ENCODE measurements at regions not wholly inside any gene's neighbourhood (a gene's known extent, or its start where the extent isn't known, plus 50 kb on each side); places are given as distances from the start of the nearest gene placed in this dataset.
"Not testable (repeated sequence)": the region's sequence is repeated elsewhere in the genome, so short reads cannot be mapped to it uniquely, and the experiment has no call there.

- H3K4me1 ChIP-seq (ENCODE audit: control insufficient read depth, insufficient read depth, low read length); H3K4me3 ChIP-seq (ENCODE audit: low read depth, low read length); H3K27ac ChIP-seq (ENCODE audit: low read depth, low read length); H3K9ac ChIP-seq (ENCODE audit: low read length); H3K9me3 ChIP-seq (ENCODE audit: control insufficient read depth, insufficient read depth, low read depth, low read length); H3K27me3 ChIP-seq (ENCODE audit: control insufficient read depth, insufficient read depth, low read length); H3K36me3 ChIP-seq (ENCODE audit: control insufficient read depth, insufficient read depth, low read length): not testable (repeated sequence)
These were observed 132.0 kb downstream of the LEPR start for GRCh38 chr1:65552484-65552883.

DNA sequence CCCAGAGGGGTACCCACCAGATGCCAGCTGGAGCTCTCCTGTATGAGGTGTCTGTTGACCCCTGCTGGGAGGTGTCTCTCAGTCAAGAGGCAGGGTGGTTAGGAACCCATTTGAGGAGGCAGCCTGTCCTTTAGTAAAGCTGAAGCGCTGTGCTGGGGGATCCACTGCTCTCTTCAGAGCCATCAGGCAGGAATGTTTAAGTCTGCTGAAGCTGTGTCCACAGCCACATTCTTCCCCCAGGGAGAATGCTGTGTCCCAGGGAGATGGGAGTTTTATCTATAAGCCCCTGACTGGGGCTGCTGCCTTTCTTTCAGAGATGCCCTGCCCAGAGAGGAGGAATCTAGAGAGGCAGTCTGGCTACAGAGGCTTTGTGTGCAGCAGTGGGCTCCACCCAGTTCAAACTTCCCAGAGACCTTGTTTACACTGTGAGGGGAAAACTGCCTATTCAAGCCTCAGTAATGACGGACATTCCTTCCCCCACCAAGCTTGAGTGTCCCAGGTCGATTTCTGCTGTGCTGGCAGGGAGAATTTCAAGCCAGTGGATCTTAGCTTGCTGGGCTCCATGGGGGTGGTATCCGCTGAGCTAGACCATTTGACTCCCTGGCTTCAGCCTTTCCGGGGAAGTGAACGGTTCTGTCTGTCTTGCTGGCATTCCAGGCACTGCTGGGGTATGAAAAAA is 133.8 kb downstream of the LEPR start:
- H3K4me1 ChIP-seq (ENCODE audit: control insufficient read depth, insufficient read depth, low read length): not testable (repeated sequence)

GRCh38 chr1:65554829-65555228 is 134.4 kb downstream of the LEPR start:
- Histone ChIP-seq H3K9ac (ENCODE audit: low read length) (no peak overlapping the region), H3K9me3 (ENCODE audit: control insufficient read depth, insufficient read depth, low read depth, low read length) (peaks cover 3% of the 10 kb centered on the region), H3K4me3 (ENCODE audit: low read depth, low read length) (no peak overlapping the region), H3K27ac (ENCODE audit: low read depth, low read length) (no peak overlapping the region), H3K4me1 (ENCODE audit: control insufficient read depth, insufficient read depth, low read length) (peaks cover 8% of the 10 kb centered on the region), H3K36me3 (ENCODE audit: control insufficient read depth, insufficient read depth, low read length) (no peaks in the 10 kb centered on the region), H3K27me3 (ENCODE audit: control insufficient read depth, insufficient read depth, low read length) (no peaks in the 10 kb centered on the region; the same call in 1 of the 2 replicates)

More for the DNA sequence above, 133.8 kb downstream of the LEPR start:
- H3K36me3 ChIP-seq (ENCODE audit: control insufficient read depth, insufficient read depth, low read length); H3K27me3 ChIP-seq (ENCODE audit: control insufficient read depth, insufficient read depth, low read length); H3K9me3 ChIP-seq (ENCODE audit: control insufficient read depth, insufficient read depth, low read depth, low read length); H3K27ac ChIP-seq (ENCODE audit: low read depth, low read length); H3K4me3 ChIP-seq (ENCODE audit: low read depth, low read length); H3K9ac ChIP-seq (ENCODE audit: low read length): not testable (repeated sequence)

- Histone ChIP-seq H3K27ac (ENCODE audit: low read depth, low read length) (no peak overlapping the region), H3K36me3 (ENCODE audit: control insufficient read depth, insufficient read depth, low read length) (no peaks in the 10 kb centered on the region), H3K4me1 (ENCODE audit: control insufficient read depth, insufficient read depth, low read length) (peaks cover 8% of the 10 kb centered on the region), H3K27me3 (ENCODE audit: control insufficient read depth, insufficient read depth, low read length) (no peaks in the 10 kb centered on the region), H3K9me3 (ENCODE audit: control insufficient read depth, insufficient read depth, low read depth, low read length) (peaks cover 3% of the 10 kb centered on the region), H3K4me3 (ENCODE audit: low read depth, low read length) (no peak overlapping the region), H3K9ac (ENCODE audit: low read length) (no peak overlapping the region)
These were observed 137.7 kb downstream of the LEPR start for GRCh38 chr1:65558215-65558614.

DNA sequence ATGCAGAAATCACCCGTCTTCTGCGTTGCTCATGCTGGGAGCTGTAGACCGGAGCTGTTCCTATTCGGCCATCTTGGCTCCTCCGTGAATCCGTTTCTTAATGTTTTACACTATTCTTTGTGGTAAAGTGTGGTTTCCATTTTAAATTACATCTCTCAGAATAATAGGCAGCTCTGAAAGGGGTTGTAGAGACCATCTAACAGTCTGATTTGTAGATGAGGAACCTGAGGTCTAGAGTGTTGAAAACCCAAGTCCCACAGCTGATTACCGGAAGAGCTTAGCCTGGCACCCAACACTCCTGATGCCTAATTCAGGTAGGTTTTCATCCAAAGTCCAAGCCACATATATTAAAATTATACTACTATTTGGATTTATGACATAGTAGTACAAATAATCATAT is 144.0 kb downstream of the LEPR start:
- Histone ChIP-seq H3K4me1 (ENCODE audit: control insufficient read depth, insufficient read depth, low read length) (no peaks in the 10 kb centered on the region), H3K36me3 (ENCODE audit: control insufficient read depth, insufficient read depth, low read length) (no peaks in the 10 kb centered on the region), H3K27me3 (ENCODE audit: control insufficient read depth, insufficient read depth, low read length) (no peaks in the 10 kb centered on the region), H3K9me3 (ENCODE audit: control insufficient read depth, insufficient read depth, low read depth, low read length) (no peaks in the 10 kb centered on the region), H3K9ac (ENCODE audit: low read length) (peak overlapping the region; percentile 62), H3K4me3 (ENCODE audit: low read depth, low read length) (peak overlapping the region; percentile 46), H3K27ac (ENCODE audit: low read depth, low read length) (no peak overlapping the region)

DNA sequence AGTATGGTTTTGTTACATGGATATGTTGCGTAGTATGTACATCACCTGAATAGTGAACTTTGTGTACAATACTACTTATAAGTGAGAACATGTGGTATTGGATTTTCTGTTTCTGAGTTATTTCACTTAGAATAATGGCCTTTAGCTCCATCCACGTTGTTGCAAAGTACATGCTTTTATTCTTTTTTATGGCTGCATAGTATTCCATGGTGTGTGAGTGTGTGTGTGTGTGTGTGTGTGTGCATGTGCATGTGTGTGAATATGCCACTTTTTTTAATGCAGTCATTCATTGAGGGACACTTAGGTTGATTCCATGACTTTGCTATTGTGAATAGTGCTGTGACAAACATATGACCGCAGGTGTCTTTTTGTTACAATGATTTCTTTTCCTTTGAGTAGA is 147.8 kb downstream of the LEPR start:
- no peaks in the 10 kb centered on the region for H3K9me3 ChIP-seq (ENCODE audit: control insufficient read depth, insufficient read depth, low read depth, low read length)
- H3K9ac ChIP-seq (ENCODE audit: low read length): no peak overlapping the region
- no peaks in the 10 kb centered on the region for H3K27me3 ChIP-seq (ENCODE audit: control insufficient read depth, insufficient read depth, low read length)
- no peaks in the 10 kb centered on the region for H3K36me3 ChIP-seq (ENCODE audit: control insufficient read depth, insufficient read depth, low read length)
- no peak overlapping the region for H3K4me3 ChIP-seq (ENCODE audit: low read depth, low read length)
- H3K27ac ChIP-seq (ENCODE audit: low read depth, low read length): no peak overlapping the region
- H3K4me1 ChIP-seq (ENCODE audit: control insufficient read depth, insufficient read depth, low read length): no peaks in the 10 kb centered on the region

- Histone ChIP-seq H3K27ac (ENCODE audit: low read depth, low read length) (no peak overlapping the region), H3K9ac (ENCODE audit: low read length) (no peak overlapping the region), H3K9me3 (ENCODE audit: control insufficient read depth, insufficient read depth, low read depth, low read length) (no peaks in the 10 kb centered on the region), H3K36me3 (ENCODE audit: control insufficient read depth, insufficient read depth, low read length) (no peaks in the 10 kb centered on the region), H3K27me3 (ENCODE audit: control insufficient read depth, insufficient read depth, low read length) (no peaks in the 10 kb centered on the region), H3K4me3 (ENCODE audit: low read depth, low read length) (no peak overlapping the region), H3K4me1 (ENCODE audit: control insufficient read depth, insufficient read depth, low read length) (no peaks in the 10 kb centered on the region)
These were observed 152.4 kb downstream of the LEPR start for GRCh38 chr1:65572701-65573421.

DNA sequence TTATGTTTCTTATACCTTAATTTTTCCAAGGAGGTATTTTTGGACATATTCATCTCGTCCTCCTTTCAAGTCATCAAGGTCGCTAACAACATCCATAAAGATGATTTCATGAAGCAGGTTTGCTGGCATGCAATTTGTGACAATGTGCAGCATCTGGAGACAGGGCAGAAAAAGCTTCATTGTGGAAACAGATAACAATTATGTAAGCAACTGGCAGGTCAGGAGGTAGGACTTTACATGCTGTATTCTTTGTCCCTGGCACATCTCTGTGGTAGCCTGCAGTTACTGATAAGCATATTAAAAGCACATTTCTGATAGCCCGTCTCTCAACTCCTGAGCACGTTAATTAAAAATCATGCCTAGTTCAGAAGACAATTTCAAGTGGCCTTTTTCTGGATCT is 156.8 kb downstream of the LEPR start:
- H3K36me3 ChIP-seq (ENCODE audit: control insufficient read depth, insufficient read depth, low read length): no peaks in the 10 kb centered on the region
- 0 out of 2 replicates have a peak, but pooled peaks cover 5% of the 10 kb centered on the region for H3K4me1 ChIP-seq (ENCODE audit: control insufficient read depth, insufficient read depth, low read length)
- H3K4me3 ChIP-seq (ENCODE audit: low read depth, low read length): no peak overlapping the region
- H3K27ac ChIP-seq (ENCODE audit: low read depth, low read length): no peak overlapping the region
- H3K9me3 ChIP-seq (ENCODE audit: control insufficient read depth, insufficient read depth, low read depth, low read length): no peaks in the 10 kb centered on the region
- H3K27me3 ChIP-seq (ENCODE audit: control insufficient read depth, insufficient read depth, low read length): no peaks in the 10 kb centered on the region
- H3K9ac ChIP-seq (ENCODE audit: low read length): no peak overlapping the region

- H3K27ac ChIP-seq (ENCODE audit: low read depth, low read length); H3K36me3 ChIP-seq (ENCODE audit: control insufficient read depth, insufficient read depth, low read length); H3K27me3 ChIP-seq (ENCODE audit: control insufficient read depth, insufficient read depth, low read length); H3K9me3 ChIP-seq (ENCODE audit: control insufficient read depth, insufficient read depth, low read depth, low read length); H3K4me3 ChIP-seq (ENCODE audit: low read depth, low read length); H3K9ac ChIP-seq (ENCODE audit: low read length); H3K4me1 ChIP-seq (ENCODE audit: control insufficient read depth, insufficient read depth, low read length): not testable (repeated sequence)
These were observed 157.5 kb downstream of the LEPR start for GRCh38 chr1:65577982-65578381.

GRCh38 chr1:65581119-65581518 is 160.7 kb downstream of the LEPR start:
- no peaks in the 10 kb centered on the region for H3K36me3 ChIP-seq (ENCODE audit: control insufficient read depth, insufficient read depth, low read length)
- H3K9me3 ChIP-seq (ENCODE audit: control insufficient read depth, insufficient read depth, low read depth, low read length): no peaks in the 10 kb centered on the region
- no peak overlapping the region for H3K4me3 ChIP-seq (ENCODE audit: low read depth, low read length)
- H3K9ac ChIP-seq (ENCODE audit: low read length): no peak overlapping the region
- no peaks in the 10 kb centered on the region for H3K27me3 ChIP-seq (ENCODE audit: control insufficient read depth, insufficient read depth, low read length)
- H3K4me1 ChIP-seq (ENCODE audit: control insufficient read depth, insufficient read depth, low read length): 0 out of 2 replicates have a peak, but pooled peaks cover 5% of the 10 kb centered on the region
- H3K27ac ChIP-seq (ENCODE audit: low read depth, low read length): no peak overlapping the region

DNA sequence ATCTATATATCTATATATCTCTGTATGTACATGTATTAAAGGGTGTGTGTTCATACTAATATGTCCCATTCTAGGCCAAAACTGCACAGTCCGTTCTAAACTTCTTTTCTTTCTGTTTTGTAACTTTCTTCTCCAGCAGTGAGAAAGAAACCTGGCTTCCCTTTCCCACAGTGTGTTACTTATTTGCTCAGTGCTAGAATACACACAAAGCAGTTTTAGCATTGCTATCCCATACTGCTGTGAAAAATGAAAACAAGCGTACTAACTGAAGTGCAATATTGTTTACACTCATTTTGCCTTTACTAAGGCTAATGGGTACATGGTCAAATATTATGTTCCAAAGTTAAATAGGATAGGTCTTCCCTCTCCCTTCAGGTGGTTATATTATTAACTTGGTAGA is 163.9 kb downstream of the LEPR start:
- H3K9ac ChIP-seq (ENCODE audit: low read length): no peak overlapping the region
- H3K4me3 ChIP-seq (ENCODE audit: low read depth, low read length): no peak overlapping the region
- H3K4me1 ChIP-seq (ENCODE audit: control insufficient read depth, insufficient read depth, low read length): 0 out of 2 replicates have a peak, but pooled peaks cover 5% of the 10 kb centered on the region
- no peak overlapping the region for H3K27ac ChIP-seq (ENCODE audit: low read depth, low read length)
- no peaks in the 10 kb centered on the region for H3K36me3 ChIP-seq (ENCODE audit: control insufficient read depth, insufficient read depth, low read length)
- no peaks in the 10 kb centered on the region for H3K9me3 ChIP-seq (ENCODE audit: control insufficient read depth, insufficient read depth, low read depth, low read length)
- H3K27me3 ChIP-seq (ENCODE audit: control insufficient read depth, insufficient read depth, low read length): no peaks in the 10 kb centered on the region
